PFSK-1 (cell line): ENCODE measurements at regions not wholly inside any gene's neighbourhood (a gene's known extent, or its start where the extent isn't known, plus 50 kb on each side); places are given as distances from the start of the nearest gene placed in this dataset.

ENCODE experiments used
- FOXP2 ChIP-seq: optimal IDR thresholded peaks from 2 replicates; pipeline ENCODE3; 2011; ENCODE audit warnings: borderline replicate concordance, control low read depth, inconsistent platforms; ENCODE audit not compliant: insufficient read depth; ENCODE audit errors: extremely low read length, extremely low read depth
- POLR2AphosphoS5 ChIP-seq: IDR thresholded peaks from 2 replicates; pipeline ENCODE4 v1.6.1; 2012; ENCODE audit warnings: low read depth, mild to moderate bottlenecking, control low read depth, low read length, moderate library complexity
- SIN3A ChIP-seq: IDR thresholded peaks from 2 replicates; pipeline ENCODE4 v1.6.1; 2012; ENCODE audit warnings: mild to moderate bottlenecking, low read length, moderate library complexity, borderline replicate concordance; ENCODE audit not compliant: insufficient read depth
- TAF1 ChIP-seq: IDR thresholded peaks from 2 replicates; pipeline ENCODE4 v1.6.1; 2012; ENCODE audit warnings: low read length, control low read depth, borderline replicate concordance; ENCODE audit not compliant: insufficient read depth
- TF ChIP-seq, protein P1 (sequence below), 2 experiments: IDR thresholded peaks; 2 replicates each; pipeline versions ENCODE4 v1.6.1 to v1.8.0; 2011 to 2012; ENCODE audit warnings: low read depth in 2 of 2, low read length in 2 of 2, control low read depth in 1 of 2, inconsistent platforms in 1 of 2, mild to moderate bottlenecking in 1 of 2, moderate library complexity in 1 of 2; ENCODE audit not compliant: insufficient read depth in 1 of 2

DNA sequence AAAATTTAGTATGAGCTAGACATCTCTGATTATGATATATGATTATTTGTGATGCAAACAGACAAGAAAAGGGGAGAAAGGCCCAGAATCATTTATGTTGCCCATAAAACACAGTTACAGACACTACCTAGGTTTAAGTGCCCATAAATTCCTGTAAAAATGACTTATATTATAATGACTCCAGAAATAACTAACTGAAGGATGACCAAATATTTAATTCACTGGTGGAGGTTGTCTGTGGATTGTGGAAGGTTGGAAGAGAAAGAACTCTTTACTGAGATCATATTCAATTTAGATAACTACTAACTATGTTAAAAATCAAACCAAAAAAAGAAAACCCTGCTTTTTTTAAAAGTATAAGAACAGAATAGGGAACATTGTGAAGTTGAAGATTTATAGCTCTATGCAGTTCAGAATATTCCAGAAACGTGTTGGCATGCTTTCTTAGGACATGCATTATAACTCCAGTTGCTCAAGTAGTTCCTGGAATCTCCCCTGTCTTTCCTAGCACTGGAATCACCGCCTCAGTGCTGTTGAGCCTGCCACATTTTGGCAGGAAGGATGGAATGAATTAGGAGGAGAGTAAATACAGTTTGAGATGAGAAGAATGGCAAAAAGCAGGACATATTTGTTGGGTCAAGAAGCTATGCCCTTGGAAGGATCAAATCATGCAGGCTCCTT is 72.0 kb upstream of the PAPPA start:
- TF ChIP-seq TAF1 (no peak), POLR2AphosphoS5 (no peak), FOXP2 (no peak), SIN3A (no peak)
- TF ChIP-seq, protein P1, sequence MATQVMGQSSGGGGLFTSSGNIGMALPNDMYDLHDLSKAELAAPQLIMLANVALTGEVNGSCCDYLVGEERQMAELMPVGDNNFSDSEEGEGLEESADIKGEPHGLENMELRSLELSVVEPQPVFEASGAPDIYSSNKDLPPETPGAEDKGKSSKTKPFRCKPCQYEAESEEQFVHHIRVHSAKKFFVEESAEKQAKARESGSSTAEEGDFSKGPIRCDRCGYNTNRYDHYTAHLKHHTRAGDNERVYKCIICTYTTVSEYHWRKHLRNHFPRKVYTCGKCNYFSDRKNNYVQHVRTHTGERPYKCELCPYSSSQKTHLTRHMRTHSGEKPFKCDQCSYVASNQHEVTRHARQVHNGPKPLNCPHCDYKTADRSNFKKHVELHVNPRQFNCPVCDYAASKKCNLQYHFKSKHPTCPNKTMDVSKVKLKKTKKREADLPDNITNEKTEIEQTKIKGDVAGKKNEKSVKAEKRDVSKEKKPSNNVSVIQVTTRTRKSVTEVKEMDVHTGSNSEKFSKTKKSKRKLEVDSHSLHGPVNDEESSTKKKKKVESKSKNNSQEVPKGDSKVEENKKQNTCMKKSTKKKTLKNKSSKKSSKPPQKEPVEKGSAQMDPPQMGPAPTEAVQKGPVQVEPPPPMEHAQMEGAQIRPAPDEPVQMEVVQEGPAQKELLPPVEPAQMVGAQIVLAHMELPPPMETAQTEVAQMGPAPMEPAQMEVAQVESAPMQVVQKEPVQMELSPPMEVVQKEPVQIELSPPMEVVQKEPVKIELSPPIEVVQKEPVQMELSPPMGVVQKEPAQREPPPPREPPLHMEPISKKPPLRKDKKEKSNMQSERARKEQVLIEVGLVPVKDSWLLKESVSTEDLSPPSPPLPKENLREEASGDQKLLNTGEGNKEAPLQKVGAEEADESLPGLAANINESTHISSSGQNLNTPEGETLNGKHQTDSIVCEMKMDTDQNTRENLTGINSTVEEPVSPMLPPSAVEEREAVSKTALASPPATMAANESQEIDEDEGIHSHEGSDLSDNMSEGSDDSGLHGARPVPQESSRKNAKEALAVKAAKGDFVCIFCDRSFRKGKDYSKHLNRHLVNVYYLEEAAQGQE (IDR thresholded peaks at IDR 0.05; ENCODE audit: insufficient read depth in 1 of 2, low read depth in 2 of 2, low read length in 2 of 2): no peak

DNA sequence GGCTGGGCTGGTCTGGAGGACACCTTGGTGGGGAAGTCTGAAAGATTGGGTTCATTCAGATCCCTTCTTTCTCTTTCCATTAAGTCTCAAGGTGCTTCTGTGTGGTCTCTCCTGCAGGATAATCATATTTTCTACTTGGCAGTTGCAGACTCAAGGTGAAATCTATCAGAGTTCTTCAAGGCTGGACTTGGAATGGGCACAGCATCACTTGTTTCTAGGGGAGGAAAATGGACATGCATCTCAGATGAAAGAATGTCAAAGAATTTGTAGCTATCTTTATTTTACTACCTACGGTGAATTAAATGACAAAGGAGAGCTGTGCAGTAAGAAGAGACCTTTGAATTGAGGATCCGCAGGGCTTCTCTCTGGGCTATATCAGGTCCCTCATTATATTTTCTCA is 69.8 kb upstream of the PAPPA start:
- TF ChIP-seq FOXP2 (no peak), SIN3A (no peak), POLR2AphosphoS5 (no peak), TAF1 (no peak)
- TF ChIP-seq, protein P1 (IDR thresholded peaks at IDR 0.05; ENCODE audit: insufficient read depth in 1 of 2, low read depth in 2 of 2, low read length in 2 of 2): no peak

DNA sequence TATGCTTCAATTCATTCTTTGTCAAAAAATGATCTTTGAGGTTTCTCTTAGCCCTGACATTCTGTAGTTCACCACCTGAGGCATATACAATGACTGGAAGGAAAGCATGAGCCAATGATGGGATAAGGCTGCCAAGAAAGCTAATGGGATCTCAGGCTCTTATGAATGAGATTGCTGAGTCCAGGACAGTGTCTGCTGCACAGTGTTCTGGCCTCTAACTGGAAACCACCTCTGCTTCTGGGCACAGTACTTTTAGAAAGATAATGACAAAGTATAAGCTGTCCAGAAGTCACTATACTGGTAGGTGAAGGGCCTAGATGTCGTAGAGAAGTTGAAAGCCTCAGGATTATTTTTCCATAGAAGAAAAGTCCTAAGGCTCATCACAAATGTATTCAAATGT is 69.1 kb upstream of the PAPPA start:
- TF ChIP-seq SIN3A (no peak), FOXP2 (no peak), POLR2AphosphoS5 (no peak), TAF1 (no peak)
- TF ChIP-seq, protein P1 (IDR thresholded peaks at IDR 0.05; ENCODE audit: insufficient read depth in 1 of 2, low read depth in 2 of 2, low read length in 2 of 2): no peak

DNA sequence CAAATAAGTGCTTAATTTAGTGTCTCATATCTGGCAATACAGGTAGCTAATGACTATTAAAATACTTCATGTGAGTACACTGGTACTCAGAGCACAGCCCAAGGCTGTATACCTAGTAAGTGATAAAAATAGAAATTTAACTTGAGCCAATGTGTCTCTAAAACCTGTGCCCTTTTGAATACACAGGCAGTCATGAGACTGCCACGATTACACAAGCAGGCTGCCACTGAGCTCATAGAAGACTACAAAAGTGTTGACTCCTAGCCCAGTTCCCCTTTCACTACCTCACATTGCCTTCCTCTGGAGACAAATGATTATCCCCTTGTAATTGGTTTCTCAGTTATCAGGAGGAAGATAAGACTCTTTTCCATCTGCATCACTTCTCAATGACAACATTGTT is 66.3 kb upstream of the PAPPA start:
- TF ChIP-seq SIN3A: no peak
- TF ChIP-seq, protein P1 (IDR thresholded peaks at IDR 0.05; ENCODE audit: insufficient read depth in 1 of 2, low read depth in 2 of 2, low read length in 2 of 2): no peak
- no peak for TF ChIP-seq FOXP2
- TF ChIP-seq POLR2AphosphoS5: no peak
- no peak for TF ChIP-seq TAF1
